ENCODE measurements at regions not wholly inside any gene's neighbourhood (a gene's known extent, or its start where the extent isn't known, plus 50 kb on each side); places are given as distances from the start of the nearest gene placed in this dataset.

- TF ChIP-seq CTCF (optimal IDR thresholded peaks at IDR 0.05 in 1 of 3, IDR thresholded peaks at IDR 0.05 in 1 of 3, conservative IDR thresholded peaks at IDR 0.05 in 1 of 3; ENCODE audit: extremely low read depth in 1 of 3, insufficient read depth in 2 of 3, low read length in 3 of 3) = no peak
- TF ChIP-seq EZH2 (IDR thresholded peaks at IDR 0.05; ENCODE audit: low read length) = no peak
These were observed 206.3 kb upstream of the FOXF1 start for GRCh38 chr16:86303787-86304678.

Measured in keratinocyte (primary cell).